PC-3 (cell line): ENCODE measurements at regions not wholly inside any gene's neighbourhood (a gene's known extent, or its start where the extent isn't known, plus 50 kb on each side); places are given as distances from the start of the nearest gene placed in this dataset.

Experiments
- ATAC-seq: fragments of 200-7000 bp; cut with Tn5 transposase; 2 replicates; pipeline ENCODE4 v1.9.1; 2020; ENCODE audit warnings: mild to moderate bottlenecking, moderate library complexity
- BruUV-seq: library from RNA; stranded (reverse); fragments of 400-500 nt; replicated peaks from 2 replicates; lab custom pipeline; 2021; lab: Mats Ljungman, UMichigan
- CTCF ChIA-PET: fragments of 300-600 bp; sonication (Branson Sonifier 250); formaldehyde crosslinking; loops from one replicate; lab custom pipeline; 2022; ENCODE audit warnings: antibody characterized with exemption; lab: Charles Lee
- POLR2A ChIA-PET: fragments of 300-600 bp; sonication (Branson Sonifier 250); formaldehyde crosslinking; loops from one replicate; lab custom pipeline; 2022; ENCODE audit warnings: antibody characterized with exemption; ENCODE audit not compliant: unreplicated experiment; lab: Charles Lee
- DNase-seq: peaks from one replicate; pipeline ENCODE4 v3.0.0-alpha.2; 2015
- H2AFZ ChIP-seq: fragments of 300-600 bp; sonication (generic); 2 replicates; pipeline ENCODE4 v1.6.0; 2016; ENCODE audit warnings: antibody characterized with exemption, low read length
- H3F3A ChIP-seq: fragments of 300-600 bp; sonication (generic); one replicate; pipeline ENCODE4 v1.6.0; 2017; ENCODE audit warnings: antibody characterized with exemption, low read length, control low read depth, mild to moderate bottlenecking; ENCODE audit not compliant: unreplicated experiment
- H3K27ac ChIP-seq: fragments of 300-600 bp; sonication (generic); 2 replicates; pipeline ENCODE4 v1.5.1; 2016; ENCODE audit warnings: mild to moderate bottlenecking, low read length
- H3K27me3 ChIP-seq: fragments of 300-600 bp; sonication (generic); 2 replicates; pipeline ENCODE4 v1.6.1; 2016; ENCODE audit warnings: low read length, mixed read lengths
- H3K36me3 ChIP-seq: fragments of 300-600 bp; sonication (generic); 2 replicates; pipeline ENCODE4 v1.6.1; 2016; ENCODE audit warnings: low read depth, mixed run types, low read length, mixed read lengths
- H3K4me1 ChIP-seq: fragments of 300-600 bp; sonication (generic); 2 replicates; pipeline ENCODE4 v1.5.1; 2016; ENCODE audit warnings: low read length; ENCODE audit not compliant: insufficient read depth
- H3K4me2 ChIP-seq: fragments of 300-600 bp; sonication (generic); 2 replicates; pipeline ENCODE4 v1.6.0; 2016; ENCODE audit warnings: low read length
- H3K4me3 ChIP-seq: fragments of 300-600 bp; sonication (generic); 2 replicates; pipeline ENCODE4 v1.5.1; 2016; ENCODE audit warnings: mild to moderate bottlenecking, low read length, mixed read lengths
- H3K79me2 ChIP-seq: fragments of 300-600 bp; sonication (generic); 2 replicates; pipeline ENCODE4 v1.6.1; 2017; ENCODE audit warnings: low read length, mixed read lengths
- H3K9ac ChIP-seq: fragments of 300-600 bp; sonication (generic); 2 replicates; pipeline ENCODE4 v1.6.0; 2016; ENCODE audit warnings: mild to moderate bottlenecking, low read length
- H3K9me2 ChIP-seq: fragments of 300-600 bp; sonication (generic); replicated peaks from 2 replicates; pipeline ENCODE4 v1.6.1; 2016; ENCODE audit warnings: mixed run types, low read length, mixed read lengths
- H3K9me3 ChIP-seq: fragments of 300-600 bp; sonication (generic); 2 replicates; pipeline ENCODE4 v1.6.1; 2016; ENCODE audit warnings: low read length, mixed read lengths
- H4K20me1 ChIP-seq: fragments of 300-600 bp; sonication (generic); 2 replicates; pipeline ENCODE4 v1.6.1; 2016; ENCODE audit warnings: low read length, mixed read lengths
- CTCF ChIP-seq: fragments of 300-600 bp; sonication (generic); conservative IDR thresholded peaks from 2 replicates; pipeline ENCODE4 v1.5.1; 2017; ENCODE audit warnings: antibody characterized with exemption, low read depth, mild to moderate bottlenecking, low read length
- EZH2 ChIP-seq: fragments of 300-600 bp; sonication (generic); IDR thresholded peaks from one replicate; pipeline ENCODE4 v1.6.1; 2017; ENCODE audit warnings: antibody characterized with exemption, mild to moderate bottlenecking, low read length; ENCODE audit not compliant: unreplicated experiment
- EZH2phosphoT487 ChIP-seq: fragments of 300-600 bp; sonication (generic); IDR thresholded peaks from 2 replicates; pipeline ENCODE4 v1.6.1; 2018; ENCODE audit warnings: mild to moderate bottlenecking, antibody characterized with exemption, low read length, borderline replicate concordance
- intact Hi-C: fragments of 100-400 bp; cut with micrococcal nuclease; formaldehyde crosslinking; loops from 2 replicates; pipeline ENCODE4 v1.9.0; 2023

- no peaks in the 10 kb centered on the region for H3K9me2 ChIP-seq
- H3K79me2 ChIP-seq = no peaks in the 10 kb centered on the region
- no peaks in the 10 kb centered on the region for H3K27me3 ChIP-seq
- peaks cover 3% of the 10 kb centered on the region; the same call in 1 of the 2 replicates for H3K36me3 ChIP-seq
- intact Hi-C loops = no loop called here
- no peaks in the 10 kb centered on the region for H3F3A ChIP-seq
- no TSS peak for BruUV-seq
- peaks cover 13% of the 10 kb centered on the region for H3K4me1 ChIP-seq
- H3K27ac ChIP-seq = no peak overlapping the region
- H4K20me1 ChIP-seq = no peaks in the 10 kb centered on the region
- no peak overlapping the region for H2AFZ ChIP-seq
- TF ChIP-seq EZH2phosphoT487 (no peak), EZH2 (no peak), CTCF (no peak)
- ChIA-PET CTCF (no interaction called here), POLR2A (no interaction called here)
- H3K9ac ChIP-seq = no peak overlapping the region
- DNase-seq (no peak), ATAC-seq (no peak)
- 0 out of 2 replicates have a peak, but pooled peaks cover 6% of the 10 kb centered on the region for H3K9me3 ChIP-seq
- H3K4me3 ChIP-seq = no peak overlapping the region
- no peak overlapping the region for H3K4me2 ChIP-seq
Measured at GRCh38 chr3:159605101-159605500, 383.5 kb upstream of the IL12A start.

- Histone ChIP-seq H3K79me2 (no peaks in the 10 kb centered on the region), H3K27ac (no peak overlapping the region), H3K9me2 (no peaks in the 10 kb centered on the region), H3K4me1 (peaks cover 13% of the 10 kb centered on the region), H3K9ac (no peak overlapping the region), H3F3A (no peaks in the 10 kb centered on the region), H3K36me3 (no peaks in the 10 kb centered on the region), H4K20me1 (no peaks in the 10 kb centered on the region), H3K27me3 (no peaks in the 10 kb centered on the region), H2AFZ (no peak overlapping the region), H3K9me3 (no peaks in the 10 kb centered on the region), H3K4me3 (no peak overlapping the region), H3K4me2 (no peak overlapping the region)
- CTCF ChIA-PET = no interaction called here
- no TSS peak for BruUV-seq
- POLR2A ChIA-PET = no interaction called here
- intact Hi-C loops = no loop called here
- ATAC-seq = no peak
- TF ChIP-seq EZH2 = no peak
- DNase-seq = no peak
Measured at GRCh38 chr3:159605776-159606175, 382.9 kb upstream of the IL12A start.

- no peaks in the 10 kb centered on the region for H3F3A ChIP-seq
- H2AFZ ChIP-seq = no peak overlapping the region
- no peak for DNase-seq
- ATAC-seq = no peak
- H3K4me1 ChIP-seq = peaks cover 13% of the 10 kb centered on the region
- H3K36me3 ChIP-seq = no peaks in the 10 kb centered on the region
- ChIA-PET CTCF (no interaction called here), POLR2A (no interaction called here)
- no peak overlapping the region for H3K4me3 ChIP-seq
- no peak overlapping the region for H3K4me2 ChIP-seq
- H3K9me2 ChIP-seq = no peaks in the 10 kb centered on the region
- no peak for TF ChIP-seq CTCF
- TF ChIP-seq EZH2 = no peak
- no peak for TF ChIP-seq EZH2phosphoT487
- intact Hi-C loops = no loop called here
- H3K79me2 ChIP-seq = no peaks in the 10 kb centered on the region
- H3K9me3 ChIP-seq = no peaks in the 10 kb centered on the region
- H4K20me1 ChIP-seq = no peaks in the 10 kb centered on the region
- BruUV-seq = no TSS peak
- no peaks in the 10 kb centered on the region for H3K27me3 ChIP-seq
- H3K27ac ChIP-seq = no peak overlapping the region
- H3K9ac ChIP-seq = no peak overlapping the region
Measured at GRCh38 chr3:159607856-159608255, 380.8 kb upstream of the IL12A start.
